Panc1 (cell line): ENCODE measurements at regions not wholly inside any gene's neighbourhood (a gene's known extent, or its start where the extent isn't known, plus 50 kb on each side); places are given as distances from the start of the nearest gene placed in this dataset.

ENCODE experiments used
- ATAC-seq: fragments of 200-7000 bp; cut with Tn5 transposase; 2 replicates; pipeline ENCODE4 v1.9.1; 2020; ENCODE audit warnings: mild to moderate bottlenecking, moderate library complexity
- BruUV-seq: library from RNA; stranded (reverse); fragments of 400-500 nt; replicated peaks from 2 replicates; lab custom pipeline; 2021; lab: Mats Ljungman, UMichigan
- CTCF ChIA-PET: fragments of 300-600 bp; sonication (Branson Sonifier 250); formaldehyde crosslinking; loops from one replicate; lab custom pipeline; 2022; ENCODE audit warnings: antibody characterized with exemption; lab: Charles Lee
- POLR2A ChIA-PET: fragments of 300-600 bp; sonication (Branson Sonifier 250); formaldehyde crosslinking; loops from one replicate; lab custom pipeline; 2022; ENCODE audit warnings: antibody characterized with exemption; lab: Charles Lee
- DNase-seq: peaks from one replicate; pipeline ENCODE4 v3.0.0-alpha.2; 2010; ENCODE audit warnings: low read depth, low spot score
- H3K27ac ChIP-seq: 2 replicates; pipeline ENCODE4 v1.5.1; 2011; ENCODE audit warnings: mild to moderate bottlenecking, low read length, inconsistent platforms
- H3K27me3 ChIP-seq: fragments of 200-500 bp; sonication (Bioruptor generic); 2 replicates; pipeline ENCODE4 v1.6.0; 2014; ENCODE audit warnings: low read length, inconsistent platforms; ENCODE audit not compliant: control insufficient read depth, insufficient read depth
- H3K36me3 ChIP-seq: fragments of 200-500 bp; sonication (Bioruptor generic); 2 replicates; pipeline ENCODE4 v1.5.1; 2014; ENCODE audit warnings: inconsistent platforms, mild to moderate bottlenecking, low read length, moderate library complexity; ENCODE audit not compliant: control insufficient read depth, insufficient read depth
- H3K4me1 ChIP-seq: 2 replicates; pipeline ENCODE4 v1.5.1; 2011; ENCODE audit warnings: inconsistent platforms, mild to moderate bottlenecking, low read length, moderate library complexity; ENCODE audit not compliant: control insufficient read depth, insufficient read depth
- H3K4me3 ChIP-seq, 2 experiments: 2 replicates each; pipeline ENCODE4 v1.5.1; 2011 to 2012; ENCODE audit warnings: low read depth in 2 of 2, low read length in 2 of 2, mild to moderate bottlenecking in 2 of 2, inconsistent platforms in 1 of 2, moderate library complexity in 1 of 2
- H3K9me3 ChIP-seq: fragments of 200-500 bp; sonication (Bioruptor generic); 2 replicates; pipeline ENCODE4 v1.5.1; 2014; ENCODE audit warnings: low read depth, mild to moderate bottlenecking, inconsistent platforms, low read length, moderate library complexity; ENCODE audit not compliant: control insufficient read depth, insufficient read depth
- CTCF ChIP-seq: fragments of 450-650 bp; IDR thresholded peaks from 2 replicates; pipeline ENCODE4 v1.5.1; 2017; ENCODE audit warnings: mild to moderate bottlenecking
- POLR2AphosphoS5 ChIP-seq: IDR thresholded peaks from 2 replicates; pipeline ENCODE4 v1.6.1; 2012; ENCODE audit warnings: mild to moderate bottlenecking, low read depth, low read length, moderate library complexity
- REST ChIP-seq, 2 experiments: IDR thresholded peaks; 2 replicates each; pipeline ENCODE4 v1.6.1; 2011 to 2012; ENCODE audit warnings: low read depth in 2 of 2, control low read depth in 1 of 2, low read length in 1 of 2, mild to moderate bottlenecking in 1 of 2, moderate library complexity in 1 of 2; ENCODE audit not compliant: insufficient read depth in 1 of 2
- SIN3A ChIP-seq: IDR thresholded peaks from 2 replicates; pipeline ENCODE4 v1.6.1; 2012; ENCODE audit warnings: low read depth, mild to moderate bottlenecking, low read length, moderate library complexity, borderline replicate concordance; ENCODE audit not compliant: insufficient read depth
- TCF7L2 ChIP-seq: IDR thresholded peaks from 2 replicates; pipeline ENCODE4 v1.6.1; 2011; ENCODE audit warnings: mild to moderate bottlenecking, low read depth, low read length, inconsistent platforms
- in situ Hi-C: cut with HindIII; loops from 2 replicates; pipeline ENCODE4 v1.10.0; 2016; ENCODE audit warnings: low sequenced_read_pairs, low pct_unique_long_range_greater_than_20kb
- intact Hi-C: fragments of 100-400 bp; cut with micrococcal nuclease; formaldehyde crosslinking; loops from one replicate; pipeline ENCODE4 v1.10.0; 2022; ENCODE audit not compliant: unreplicated experiment

GRCh38 chr16:17780181-17780580, 309.4 kb upstream of the XYLT1 start:
- in situ Hi-C loops (no loop called here), intact Hi-C loops (no loop called here)
- ChIA-PET CTCF (no interaction called here), POLR2A (no interaction called here)
- ATAC-seq (no peak), DNase-seq (no peak)
- no TSS peak for BruUV-seq
- Histone ChIP-seq H3K27me3 (no peaks in the 10 kb centered on the region), H3K36me3 (no peaks in the 10 kb centered on the region), H3K4me1 (no peaks in the 10 kb centered on the region), H3K9me3 (no peaks in the 10 kb centered on the region), H3K4me3 (no peak overlapping the region), H3K27ac (no peak overlapping the region)
- no peak for TF ChIP-seq REST (IDR thresholded peaks at IDR 0.05; ENCODE audit: insufficient read depth in 1 of 2, low read depth in 2 of 2, low read length in 1 of 2)
- no peak for TF ChIP-seq TCF7L2
- TF ChIP-seq POLR2AphosphoS5, result no peak
- no peak for TF ChIP-seq CTCF
- no peak for TF ChIP-seq SIN3A

- TF ChIP-seq TCF7L2 (no peak), SIN3A (no peak), CTCF (no peak), REST (IDR thresholded peaks at IDR 0.05; ENCODE audit: insufficient read depth in 1 of 2, low read depth in 2 of 2, low read length in 1 of 2) (no peak), POLR2AphosphoS5 (no peak)
- intact Hi-C loops (no loop called here), in situ Hi-C loops (no loop called here)
- Histone ChIP-seq H3K4me1 (no peaks in the 10 kb centered on the region), H3K9me3 (no peaks in the 10 kb centered on the region), H3K27me3 (no peaks in the 10 kb centered on the region), H3K27ac (no peak overlapping the region), H3K4me3 (no peak overlapping the region), H3K36me3 (no peaks in the 10 kb centered on the region)
- ATAC-seq, result no peak
- ChIA-PET POLR2A (no interaction called here), CTCF (no interaction called here)
- no TSS peak for BruUV-seq
- DNase-seq, result no peak
These were observed 306.7 kb upstream of the XYLT1 start for GRCh38 chr16:17777408-17777863.
